HG03442 (cell line): ENCODE measurements at regions not wholly inside any gene's neighbourhood (a gene's known extent, or its start where the extent isn't known, plus 50 kb on each side); places are given as distances from the start of the nearest gene placed in this dataset.
A peak's percentile ranks its signal among the peaks of the same experiment; 100 is the strongest.
"Not testable (repeated sequence)": the region's sequence is repeated elsewhere in the genome, so short reads cannot be mapped to it uniquely, and the experiment has no call there.

Source experiments
- ATAC-seq: cut with Tn5 transposase; IDR thresholded peaks from one replicate; pipeline ENCODE4 v1.9.1; 2021; ENCODE audit warnings: mild to moderate bottlenecking, moderate library complexity; ENCODE audit not compliant: unreplicated experiment

DNA sequence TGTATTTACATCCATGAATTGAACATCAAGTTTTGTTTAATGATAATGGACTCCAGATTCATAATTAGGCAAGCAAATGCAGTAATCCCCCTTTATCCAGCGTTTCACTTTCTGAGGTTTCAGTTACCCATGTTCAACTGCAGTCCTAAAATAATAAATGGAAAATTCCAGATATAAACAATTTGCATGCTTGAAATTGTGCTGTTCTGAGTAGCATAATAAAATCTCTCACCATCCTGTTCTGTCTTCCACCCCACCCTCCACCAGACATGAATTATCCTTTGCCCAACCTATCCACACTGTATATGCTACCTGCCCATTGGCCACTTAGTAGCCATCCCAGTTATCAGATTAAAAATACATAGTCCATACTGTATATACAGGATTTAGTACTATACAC, 224.5 kb upstream of the CHAC2 start:
- ATAC-seq: no peak

- ATAC-seq: no peak
Observed at GRCh38 chr2:53536583-53537361, 230.8 kb upstream of the CHAC2 start.

DNA sequence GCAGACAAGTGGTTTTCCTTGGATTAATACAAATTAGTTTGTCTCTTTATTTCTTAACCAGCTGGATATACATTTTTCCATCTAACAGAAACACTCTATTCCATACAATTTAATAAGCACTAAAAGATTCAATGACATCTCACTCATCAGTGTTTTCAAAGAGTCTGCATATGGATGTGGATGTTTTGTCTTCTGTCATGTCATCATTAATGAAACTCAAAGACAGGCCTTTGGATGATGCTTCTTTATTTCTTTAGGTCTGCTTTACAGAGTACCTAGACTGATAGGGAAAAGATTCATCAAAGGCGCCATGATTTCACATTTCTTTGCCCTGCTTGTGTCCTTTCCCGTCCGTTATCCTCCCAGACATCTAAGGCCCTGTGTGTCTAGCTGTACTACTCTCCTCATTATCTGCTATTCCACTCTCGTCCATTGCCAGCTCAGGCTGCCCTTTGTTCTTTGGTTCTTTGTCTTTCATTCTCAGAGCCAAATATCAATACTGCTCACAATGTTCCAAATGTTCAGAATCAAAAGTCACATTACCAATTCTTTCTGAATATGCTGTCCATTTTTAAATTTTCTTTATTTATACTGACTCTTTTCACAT, 232.3 kb upstream of the CHAC2 start:
- ATAC-seq: no peak

DNA sequence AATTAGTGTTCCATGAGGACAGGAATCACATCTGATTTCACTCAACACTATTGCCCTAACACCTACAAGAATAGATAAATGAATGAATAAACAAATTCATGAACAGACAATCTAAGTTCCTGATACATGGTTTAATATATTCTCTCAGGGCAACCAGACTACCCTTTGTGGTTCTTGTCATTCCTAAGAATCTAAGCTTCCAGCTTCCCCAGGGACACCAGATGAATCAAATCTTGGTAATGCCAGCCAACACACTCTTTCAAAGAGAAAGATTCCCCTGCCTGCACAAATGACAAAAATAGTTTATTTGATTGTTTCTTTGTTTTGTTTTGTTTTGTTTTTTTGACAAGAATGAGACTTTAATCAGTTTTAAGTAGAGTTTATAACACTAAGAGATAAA, 237.5 kb upstream of the CHAC2 start:
- ATAC-seq: no peak

GRCh38 chr2:53527056-53527455, 240.5 kb upstream of the CHAC2 start:
- no peak for ATAC-seq

GRCh38 chr2:53519918-53520841, 247.4 kb upstream of the CHAC2 start:
- no peak for ATAC-seq

GRCh38 chr2:53517406-53517805, 250.2 kb upstream of the CHAC2 start:
- no peak for ATAC-seq

DNA sequence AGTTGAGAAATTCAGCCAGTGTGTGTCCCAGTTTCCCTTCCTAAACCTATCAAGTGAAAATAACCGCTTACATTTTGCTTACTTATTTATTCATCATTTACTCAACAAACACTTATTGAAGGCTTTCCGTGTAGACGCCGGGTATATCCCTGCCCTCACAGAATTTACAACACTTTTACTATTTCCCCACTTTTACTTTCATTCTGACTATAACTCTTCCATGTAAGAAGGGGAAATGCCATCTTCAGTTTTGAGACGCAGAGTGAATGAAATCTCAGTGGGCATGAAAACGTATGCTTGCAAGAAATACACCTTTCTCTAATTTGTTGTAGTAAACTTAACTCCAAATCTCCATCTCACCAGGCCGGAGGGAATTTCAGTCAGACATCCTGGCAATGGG, 251.0 kb upstream of the CHAC2 start:
- no peak for ATAC-seq

- ATAC-seq: peak; percentile 39
Observed at GRCh38 chr2:53515435-53516332, 251.9 kb upstream of the CHAC2 start.

GRCh38 chr2:53513167-53513666, 254.4 kb upstream of the CHAC2 start:
- no peak for ATAC-seq

DNA sequence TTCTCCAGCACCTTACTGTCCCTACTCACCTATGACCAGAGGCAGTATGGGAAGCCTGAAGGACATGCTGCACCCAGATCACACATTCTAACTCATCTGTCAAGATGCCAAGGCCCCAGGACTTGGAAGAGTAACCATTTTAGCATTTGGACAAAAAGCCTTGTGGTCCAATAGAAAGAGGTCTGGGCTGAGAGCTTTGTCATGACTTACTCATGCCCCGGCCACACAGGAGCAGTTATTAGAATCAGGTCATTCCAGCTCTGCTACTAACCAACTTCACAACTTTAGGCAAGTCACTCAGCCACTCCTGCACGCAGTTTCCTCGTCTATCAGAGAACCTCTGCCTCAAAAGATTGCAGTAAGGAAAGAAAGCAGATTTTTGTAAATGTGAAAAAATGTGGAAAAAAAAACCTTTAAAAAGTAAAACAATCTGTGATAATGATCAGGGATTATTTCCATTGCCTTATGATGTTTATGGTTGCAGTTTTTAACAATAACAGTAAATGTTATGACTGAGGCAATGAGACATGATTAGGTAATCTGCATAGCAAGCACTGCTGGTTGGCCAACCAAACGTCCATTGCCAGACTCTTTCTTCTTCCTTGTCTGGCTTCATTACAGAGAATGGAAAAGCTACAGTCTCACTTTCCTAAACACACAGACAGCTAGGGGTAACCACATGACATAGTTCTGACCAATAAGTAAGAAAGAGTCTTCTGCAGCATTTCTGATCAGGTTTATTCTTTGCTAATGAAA, 255.4 kb upstream of the CHAC2 start:
- no peak for ATAC-seq

GRCh38 chr2:53511549-53511948, 256.1 kb upstream of the CHAC2 start:
- no peak for ATAC-seq

DNA sequence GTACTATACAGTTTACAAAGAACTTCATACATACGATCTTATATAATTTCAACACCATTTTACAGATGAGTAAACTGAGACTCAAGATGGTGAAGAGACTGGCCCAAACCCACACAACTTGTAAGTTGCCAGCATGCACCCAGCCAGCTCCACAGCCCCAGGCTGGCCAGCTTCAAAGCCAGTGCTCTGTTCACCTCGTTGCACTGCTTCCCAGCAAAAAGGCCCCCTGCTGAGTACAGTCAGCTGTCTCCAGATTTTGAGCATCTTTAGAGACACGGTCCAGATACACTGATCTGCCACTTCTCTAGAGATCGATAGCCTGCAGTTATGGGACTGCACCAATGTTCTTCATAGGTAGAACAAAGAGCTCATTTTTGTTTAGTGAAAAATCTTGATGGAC, 257.2 kb upstream of the CHAC2 start:
- no peak for ATAC-seq

GRCh38 chr2:53509831-53510388, 257.7 kb upstream of the CHAC2 start:
- no peak for ATAC-seq

GRCh38 chr2:53508667-53509066, 258.9 kb upstream of the CHAC2 start:
- no peak for ATAC-seq

DNA sequence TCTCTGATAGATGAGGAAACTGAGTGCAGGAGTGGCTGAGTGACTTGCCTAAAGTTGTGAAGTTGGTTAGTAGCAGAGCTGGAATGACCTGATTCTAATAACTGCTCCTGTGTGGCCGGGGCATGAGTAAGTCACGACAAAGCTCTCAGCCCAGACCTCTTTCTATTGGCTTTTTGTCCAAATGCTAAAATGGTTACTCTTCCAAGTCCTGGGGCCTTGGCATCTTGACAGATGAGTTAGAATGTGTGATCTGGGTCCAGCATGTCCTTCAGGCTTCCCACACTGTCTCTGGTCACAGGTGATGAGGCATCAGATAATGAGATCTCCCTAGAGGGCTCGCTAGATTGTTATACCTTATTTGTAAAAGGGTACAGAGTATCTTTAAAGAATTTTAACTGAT, 260.5 kb upstream of the CHAC2 start:
- not testable (repeated sequence) for ATAC-seq

DNA sequence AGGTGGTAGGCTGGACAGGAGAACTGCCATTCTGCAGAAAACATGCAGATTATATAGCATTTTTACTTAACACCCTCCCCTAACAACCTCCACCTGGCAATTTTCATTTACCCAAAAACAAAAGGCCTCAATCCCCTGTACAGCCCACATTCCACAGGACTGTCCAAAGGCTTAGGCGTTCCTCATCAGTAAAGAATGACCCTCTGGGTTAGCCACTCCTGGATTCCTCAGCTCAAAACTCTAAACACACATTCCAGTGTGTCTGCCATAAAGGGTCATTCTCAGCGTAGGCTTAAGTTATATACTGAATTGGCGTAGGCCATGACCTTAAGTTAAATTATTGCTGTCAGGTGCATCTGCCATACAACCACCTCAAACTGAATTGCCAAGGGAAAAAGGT, 261.8 kb upstream of the CHAC2 start:
- ATAC-seq: no peak

GRCh38 chr2:53504507-53504906, 263.1 kb upstream of the CHAC2 start:
- ATAC-seq: no peak

GRCh38 chr2:53500181-53500580, 267.4 kb upstream of the CHAC2 start:
- no peak for ATAC-seq
